Retinal pigment epithelial cell (primary cell): ENCODE measurements at regions not wholly inside any gene's neighbourhood (a gene's known extent, or its start where the extent isn't known, plus 50 kb on each side); places are given as distances from the start of the nearest gene placed in this dataset.

ENCODE experiments used
- DNase-seq: peaks from one replicate; pipeline ENCODE4 v3.0.0-alpha.2; 2010; ENCODE audit warnings: low read depth
- H3K4me3 ChIP-seq: 2 replicates; pipeline ENCODE4 v1.5.1; 2011; ENCODE audit warnings: mild to moderate bottlenecking, low read length, control low read depth, moderate library complexity
- TF ChIP-seq, protein P1 (sequence below): conservative IDR thresholded peaks from 2 replicates; pipeline ENCODE4 v1.5.1; 2011; ENCODE audit warnings: low read depth, low read length, control low read depth, inconsistent platforms

DNA sequence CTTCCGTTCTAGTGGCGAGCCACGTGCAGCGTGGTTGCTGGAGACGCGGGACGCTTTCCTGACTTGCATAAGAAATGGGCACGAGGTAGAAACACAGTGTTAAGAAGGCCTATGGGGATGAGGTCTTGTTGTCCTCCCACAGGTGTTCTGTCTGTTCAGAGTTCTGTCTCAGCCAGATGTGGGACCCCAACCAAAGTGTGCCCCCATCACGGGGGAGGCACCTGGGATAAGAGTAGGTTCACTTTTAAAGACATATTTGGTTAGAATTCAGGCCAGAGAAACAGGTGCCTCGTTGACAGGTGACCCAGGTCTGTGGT lies 56.0 kb upstream of the PITRM1 start:
- no peak overlapping the region for H3K4me3 ChIP-seq
- TF ChIP-seq, protein P1, sequence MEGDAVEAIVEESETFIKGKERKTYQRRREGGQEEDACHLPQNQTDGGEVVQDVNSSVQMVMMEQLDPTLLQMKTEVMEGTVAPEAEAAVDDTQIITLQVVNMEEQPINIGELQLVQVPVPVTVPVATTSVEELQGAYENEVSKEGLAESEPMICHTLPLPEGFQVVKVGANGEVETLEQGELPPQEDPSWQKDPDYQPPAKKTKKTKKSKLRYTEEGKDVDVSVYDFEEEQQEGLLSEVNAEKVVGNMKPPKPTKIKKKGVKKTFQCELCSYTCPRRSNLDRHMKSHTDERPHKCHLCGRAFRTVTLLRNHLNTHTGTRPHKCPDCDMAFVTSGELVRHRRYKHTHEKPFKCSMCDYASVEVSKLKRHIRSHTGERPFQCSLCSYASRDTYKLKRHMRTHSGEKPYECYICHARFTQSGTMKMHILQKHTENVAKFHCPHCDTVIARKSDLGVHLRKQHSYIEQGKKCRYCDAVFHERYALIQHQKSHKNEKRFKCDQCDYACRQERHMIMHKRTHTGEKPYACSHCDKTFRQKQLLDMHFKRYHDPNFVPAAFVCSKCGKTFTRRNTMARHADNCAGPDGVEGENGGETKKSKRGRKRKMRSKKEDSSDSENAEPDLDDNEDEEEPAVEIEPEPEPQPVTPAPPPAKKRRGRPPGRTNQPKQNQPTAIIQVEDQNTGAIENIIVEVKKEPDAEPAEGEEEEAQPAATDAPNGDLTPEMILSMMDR, result no peak
- no peak for DNase-seq

DNA sequence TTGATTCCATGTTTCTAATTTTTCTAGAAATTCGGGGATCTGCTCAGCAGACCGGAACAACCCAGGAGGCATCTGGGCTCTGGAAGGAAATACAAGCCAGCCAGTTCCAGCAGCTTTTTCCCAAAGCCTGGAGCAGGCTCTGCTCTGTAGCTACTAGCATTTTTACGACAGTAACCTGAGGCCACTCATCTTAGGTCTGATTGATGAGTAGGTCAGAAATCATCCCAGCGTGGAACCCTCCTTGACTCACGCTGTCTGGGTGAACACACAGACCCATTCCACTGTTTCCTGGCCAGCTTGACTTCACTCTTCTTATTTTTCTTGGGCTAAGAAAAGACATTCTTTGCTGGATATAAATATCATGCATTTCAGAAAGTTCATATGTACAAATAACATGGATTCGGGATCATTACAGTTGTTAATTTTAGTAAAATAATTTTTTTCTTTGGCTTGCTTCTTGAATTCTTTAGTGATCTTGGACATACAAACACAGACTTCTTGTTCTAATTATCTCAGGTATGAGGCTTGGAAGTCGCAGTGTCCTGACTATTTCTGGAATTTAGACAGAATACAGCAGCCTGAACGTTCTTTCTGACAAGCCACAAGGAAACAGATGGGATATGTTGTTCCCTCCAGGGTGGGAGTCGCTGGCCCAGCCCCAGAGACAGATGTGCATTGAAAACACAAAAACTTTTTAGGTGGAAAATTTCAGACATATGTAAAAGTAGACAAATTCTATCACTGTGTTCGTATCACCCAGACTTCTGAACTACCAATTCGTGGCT lies 54.6 kb upstream of the PITRM1 start:
- H3K4me3 ChIP-seq, result no peak overlapping the region
- DNase-seq, result no peak
- TF ChIP-seq, protein P1, result no peak

DNA sequence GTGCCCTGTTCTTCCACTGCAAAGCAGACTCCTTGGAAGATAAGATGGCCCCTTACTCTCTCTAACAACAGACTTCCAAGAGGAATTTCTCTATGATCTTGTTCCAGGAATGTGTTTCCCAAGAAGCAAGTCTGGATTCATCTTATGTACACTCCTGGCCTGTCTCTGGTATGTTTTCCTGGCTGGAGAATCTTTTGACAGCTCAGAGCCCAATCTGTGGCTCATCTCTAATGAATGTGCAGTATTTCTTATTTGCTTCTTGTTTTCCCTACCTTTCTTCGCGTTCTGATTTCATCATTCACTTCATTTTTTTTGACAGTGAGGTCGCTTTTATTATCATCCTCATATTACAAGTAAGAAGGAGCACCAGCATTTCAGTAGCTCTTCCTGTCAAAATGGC lies 53.0 kb upstream of the PITRM1 start:
- no peak for DNase-seq
- TF ChIP-seq, protein P1, result no peak
- no peak overlapping the region for H3K4me3 ChIP-seq

DNA sequence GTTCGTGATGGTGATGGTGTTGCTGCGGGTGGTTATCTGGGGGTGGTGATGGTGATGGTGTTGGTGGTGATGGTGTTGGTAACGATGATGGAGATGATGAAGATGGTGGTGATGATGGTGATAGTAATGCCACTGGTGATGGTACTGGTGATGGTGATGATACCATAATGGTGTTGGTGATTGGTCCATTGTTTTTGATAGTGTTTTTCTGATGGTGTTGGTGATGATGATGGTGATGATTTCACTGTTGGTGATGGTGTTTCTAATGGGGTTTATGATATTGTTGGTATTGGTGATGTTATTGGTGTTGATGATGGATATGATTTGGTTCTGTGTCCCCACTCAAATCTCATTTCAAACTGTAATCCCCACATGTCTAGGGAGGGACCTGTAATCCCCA lies 51.7 kb upstream of the PITRM1 start:
- TF ChIP-seq, protein P1, result no peak

DNA sequence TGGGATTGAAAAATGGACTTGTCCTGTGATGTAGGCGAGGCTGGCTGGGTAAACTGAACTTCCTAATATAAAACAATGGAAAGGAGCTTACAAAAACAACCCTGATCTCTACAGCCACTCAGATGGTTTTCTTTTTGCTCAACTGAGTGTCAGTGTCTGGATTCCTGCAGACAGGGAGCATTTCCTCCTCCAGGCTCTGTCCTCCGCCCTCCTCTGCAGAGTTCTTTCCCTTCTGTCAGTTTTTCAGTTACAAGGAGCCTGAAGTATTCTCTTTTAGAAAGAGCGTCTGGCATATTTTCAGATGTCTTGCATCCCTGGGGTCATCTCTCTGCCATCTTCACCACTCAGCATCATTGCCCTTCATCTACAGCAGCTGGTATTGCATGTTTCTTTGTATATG lies 50.0 kb upstream of the PITRM1 start:
- no peak for DNase-seq
- TF ChIP-seq, protein P1, result no peak
- no peak overlapping the region for H3K4me3 ChIP-seq

More for the DNA sequence above, 51.7 kb upstream of the PITRM1 start:
- H3K4me3 ChIP-seq, result no peak overlapping the region
- DNase-seq, result no peak
